ENCODE measurements at regions not wholly inside any gene's neighbourhood (a gene's known extent, or its start where the extent isn't known, plus 50 kb on each side); places are given as distances from the start of the nearest gene placed in this dataset.
"Not testable (repeated sequence)": the region's sequence is repeated elsewhere in the genome, so short reads cannot be mapped to it uniquely, and the experiment has no call there.

DNA sequence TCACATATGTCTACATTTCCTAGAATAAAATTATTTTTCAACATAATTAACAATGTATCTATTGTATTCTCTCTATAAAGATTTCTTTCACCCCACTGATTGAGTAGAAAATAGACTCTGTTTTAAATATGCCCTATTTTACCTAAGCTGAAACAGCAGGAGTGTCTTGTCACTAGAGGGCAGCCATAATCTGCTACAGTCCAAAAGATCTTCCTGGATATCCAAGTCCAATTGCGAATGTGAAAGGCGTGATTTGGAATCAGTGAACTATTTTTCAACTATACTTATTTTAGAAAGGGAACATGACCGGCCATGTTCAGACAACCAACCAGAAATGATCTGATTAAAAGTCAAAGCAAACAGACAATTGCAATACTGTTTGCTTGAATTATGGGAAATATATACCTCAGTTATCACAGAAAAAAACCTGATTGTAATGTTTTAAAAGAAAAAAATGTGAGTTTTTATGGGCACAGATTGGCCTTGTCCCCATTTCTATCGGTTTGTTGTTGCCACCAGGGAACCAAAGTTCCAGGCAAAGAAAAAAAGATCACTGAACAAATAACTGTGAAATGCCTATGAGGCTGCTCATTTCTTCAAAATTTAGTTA, 1211.0 kb upstream of the ADGRL4 start:
- DNase-seq = no peak

DNA sequence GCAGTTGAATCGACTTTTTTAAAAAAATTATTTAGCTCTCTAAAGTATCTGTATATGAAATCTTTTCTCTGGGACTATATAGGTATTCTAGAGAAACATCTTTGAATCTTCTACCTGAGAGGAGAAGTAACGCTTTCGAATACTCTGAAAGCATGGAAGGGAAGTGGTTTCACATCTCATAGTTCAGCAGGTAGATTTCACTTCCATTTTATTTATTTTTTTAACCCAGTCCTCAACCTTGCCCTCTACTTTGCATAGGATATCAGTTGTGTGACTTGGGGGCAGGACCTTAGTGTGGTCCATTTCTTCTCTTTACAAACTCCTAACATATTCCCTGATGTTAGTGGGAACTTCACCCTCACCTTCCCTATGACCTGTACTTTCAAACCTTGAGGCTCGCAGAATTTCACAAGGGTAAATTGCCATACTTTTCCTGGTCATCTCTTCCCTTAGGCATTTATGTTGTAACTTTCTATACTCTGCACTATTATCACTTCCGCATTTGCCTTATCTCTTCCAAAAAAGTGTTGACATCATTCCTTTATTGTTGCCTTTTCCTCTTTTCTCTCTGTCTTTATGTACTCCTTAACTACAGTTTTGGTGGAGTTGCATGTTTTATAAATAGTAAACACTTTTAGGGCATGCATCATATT, 1208.5 kb upstream of the ADGRL4 start:
- no peak for DNase-seq

DNA sequence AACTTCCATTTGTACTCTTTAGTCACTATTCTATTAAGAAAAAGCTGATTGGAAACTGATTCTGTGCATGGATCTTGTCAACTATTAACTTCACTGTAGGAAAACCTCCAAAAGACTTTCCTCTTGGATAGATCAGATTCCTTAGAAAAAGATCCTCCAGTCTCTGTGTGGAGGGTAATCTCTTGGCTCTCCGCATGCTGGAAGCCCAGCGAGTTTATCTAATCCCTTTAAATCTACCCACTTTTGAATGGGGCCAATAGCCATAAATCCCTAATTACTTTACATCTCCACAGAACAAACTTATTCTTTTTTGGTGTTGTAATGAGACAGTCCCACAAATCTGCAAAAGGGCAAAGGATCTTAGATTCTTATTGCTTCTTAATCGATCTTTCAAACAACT, 1206.4 kb upstream of the ADGRL4 start:
- DNase-seq = no peak

DNA sequence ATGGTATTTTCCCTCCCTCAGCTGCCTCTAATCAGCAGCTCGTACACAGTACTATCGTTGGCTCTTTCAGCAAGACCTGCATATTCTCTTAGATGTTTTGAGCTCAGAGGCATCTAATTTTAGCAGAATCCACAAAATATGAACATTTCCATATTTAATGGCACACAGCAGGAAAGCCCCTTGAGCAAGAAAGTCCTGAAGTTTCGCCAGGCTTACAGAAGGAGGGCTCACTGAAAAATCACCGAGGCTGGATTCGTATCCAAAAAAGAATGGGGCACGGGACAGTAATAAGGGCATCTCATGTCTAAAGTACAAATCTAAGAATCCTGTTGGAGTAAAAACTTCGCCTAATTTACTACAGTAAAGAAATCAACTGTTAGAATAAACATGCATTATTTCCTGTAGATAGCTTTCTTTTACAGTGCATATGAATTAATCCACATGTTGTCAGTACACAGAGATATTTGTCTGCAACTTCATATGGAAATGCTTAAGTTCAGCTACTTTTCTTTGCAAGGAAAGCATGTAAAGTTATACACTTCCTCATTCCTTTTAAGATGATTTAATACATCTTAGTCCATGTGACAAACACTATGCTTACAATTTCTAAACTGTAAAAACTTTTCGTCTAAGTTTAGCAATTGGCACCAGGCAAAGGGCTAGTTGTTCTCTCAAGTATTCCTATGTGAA, 1205.3 kb upstream of the ADGRL4 start:
- no peak for DNase-seq

DNA sequence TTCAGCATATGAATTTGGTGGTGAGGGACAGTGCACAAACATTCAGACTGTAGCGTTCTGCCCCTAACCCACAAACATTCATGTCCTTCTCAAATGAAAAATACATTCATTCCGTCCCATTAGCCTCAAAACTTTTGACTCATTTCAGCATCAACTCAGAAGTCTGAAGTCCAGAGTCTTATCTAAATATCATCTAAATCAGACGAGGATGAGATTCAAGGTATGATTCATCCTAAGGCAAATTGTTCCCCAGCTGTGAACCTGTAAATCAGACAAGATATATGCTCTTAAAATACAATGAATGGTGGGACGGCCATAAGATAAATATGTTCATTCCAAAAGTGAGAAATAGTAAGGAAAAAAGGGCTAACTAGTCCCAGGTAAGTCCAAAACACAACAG, 1195.6 kb upstream of the ADGRL4 start:
- DNase-seq = no peak

DNA sequence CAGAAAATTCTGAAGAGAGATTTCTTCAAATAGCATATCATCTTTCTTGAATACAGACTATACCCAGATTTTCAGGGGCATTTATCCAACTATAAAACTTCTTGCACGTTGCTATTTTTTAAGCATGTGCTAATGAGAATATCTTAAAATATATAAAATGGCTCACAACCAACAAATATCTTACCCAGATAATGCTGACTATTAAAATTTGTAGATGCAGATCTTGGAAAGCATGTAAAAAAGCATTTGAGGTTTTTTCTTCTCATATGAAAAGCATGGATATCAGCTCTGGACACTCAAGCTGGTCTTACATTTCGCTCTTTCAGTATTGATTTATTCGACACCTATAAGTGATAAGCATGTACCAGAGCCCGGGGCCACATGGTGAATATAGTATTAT, 1187.7 kb upstream of the ADGRL4 start:
- DNase-seq = no peak

DNA sequence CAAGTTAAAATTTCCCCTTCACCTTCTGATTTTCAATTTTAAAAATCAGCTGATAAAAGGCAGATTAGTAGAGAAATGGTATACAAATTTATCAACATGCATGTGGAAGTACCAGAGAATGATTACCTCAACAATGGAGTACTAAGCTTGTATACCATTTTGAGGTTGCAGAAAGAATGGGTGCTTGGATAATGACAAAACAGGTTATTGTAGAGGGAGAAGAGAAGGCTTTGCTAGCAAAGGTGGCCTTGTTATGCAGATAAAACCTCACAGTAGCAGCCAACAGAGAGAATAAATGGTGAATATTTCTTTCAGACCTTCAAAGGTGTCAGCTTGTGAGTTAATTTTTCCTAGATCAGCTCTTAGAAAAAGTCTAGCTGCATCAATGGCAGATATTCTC, 1174.9 kb upstream of the ADGRL4 start:
- DNase-seq = no peak

DNA sequence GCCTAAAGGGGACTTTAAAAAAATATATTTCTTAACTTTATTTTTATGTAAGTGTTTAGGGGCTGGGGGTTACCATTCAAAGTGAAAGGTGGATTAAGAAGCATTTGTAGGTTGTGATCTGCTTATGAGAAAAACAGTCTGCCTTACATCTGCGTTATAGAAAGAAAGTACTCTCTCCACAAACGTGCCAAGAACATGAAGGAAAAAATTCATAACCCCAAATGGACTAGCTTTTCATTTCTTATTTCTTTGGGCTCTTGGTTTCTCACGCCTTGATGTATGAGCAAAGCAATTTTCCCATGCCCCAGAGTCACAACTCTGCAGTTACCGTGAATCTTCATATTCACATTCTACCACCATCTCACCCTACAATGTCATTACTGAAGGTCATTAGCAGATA, 1165.1 kb upstream of the ADGRL4 start:
- no peak for DNase-seq

DNA sequence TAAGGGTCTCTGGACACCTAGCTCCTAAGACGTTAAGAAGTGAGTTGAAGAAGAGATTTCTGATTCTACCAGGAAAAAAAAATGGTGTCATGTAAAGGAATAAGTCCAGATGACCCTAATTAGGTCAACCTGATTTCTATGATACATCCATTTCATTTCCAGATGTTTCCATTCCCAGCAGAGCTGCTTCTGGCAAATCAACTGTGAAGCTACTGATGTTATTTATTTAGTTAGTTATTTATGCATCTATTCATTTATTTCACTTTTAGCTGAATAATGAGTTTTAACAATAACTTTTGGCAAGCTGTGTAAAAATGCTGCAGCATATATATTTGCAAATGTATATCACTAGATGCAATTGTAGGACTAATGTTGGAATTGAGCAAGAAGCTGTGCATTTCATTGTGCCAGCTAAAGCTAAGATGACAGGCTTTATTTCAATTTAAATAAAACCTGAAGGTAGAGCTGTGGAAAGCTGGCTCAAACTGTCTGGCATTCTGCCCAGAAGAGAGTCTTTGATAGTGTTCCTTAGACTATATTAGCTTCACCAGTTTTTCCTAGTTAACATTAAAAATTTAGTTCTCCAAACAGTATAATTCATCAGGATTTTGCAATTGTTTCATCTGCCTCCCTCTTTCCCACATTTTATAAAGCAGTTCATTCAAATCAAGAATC, 1164.4 kb upstream of the ADGRL4 start:
- no peak for DNase-seq

DNA sequence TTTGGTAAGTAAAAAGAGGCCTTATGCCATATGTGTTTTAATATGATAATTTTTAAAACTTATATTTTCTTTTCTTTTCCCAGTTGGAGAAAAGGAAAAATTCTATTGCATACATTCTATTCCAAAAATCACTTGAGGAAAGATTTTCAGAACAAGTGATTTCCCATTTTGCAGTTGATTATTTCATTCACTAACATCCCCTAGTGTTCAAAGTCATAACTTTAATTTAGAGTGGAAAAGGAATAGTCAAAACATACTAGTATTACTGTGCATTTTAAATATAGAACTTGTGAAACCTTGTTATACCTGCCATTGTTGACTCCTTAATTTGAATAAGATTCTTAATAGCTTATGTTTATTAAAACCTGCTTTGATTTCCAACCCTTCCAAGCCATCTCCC, 1157.6 kb upstream of the ADGRL4 start:
- DNase-seq = no peak

DNA sequence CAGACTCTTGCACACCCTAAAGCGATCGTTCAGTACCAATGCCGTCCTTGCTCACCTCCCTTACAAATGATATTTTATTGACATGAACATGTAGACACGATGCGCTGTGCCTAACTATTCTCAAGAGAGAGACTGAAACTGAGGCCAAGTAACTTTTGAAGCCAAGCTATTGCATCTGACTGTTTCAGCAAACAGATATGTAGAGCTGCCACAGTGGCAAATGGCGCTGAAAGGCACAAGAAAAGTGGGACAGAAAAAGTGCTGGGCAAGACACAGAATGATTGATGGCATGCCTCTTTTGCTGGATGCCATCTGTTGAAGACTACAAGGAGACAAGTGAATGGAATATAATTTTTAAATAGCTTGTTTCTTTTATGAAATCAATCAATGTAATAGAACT, 1157.2 kb upstream of the ADGRL4 start:
- no peak for DNase-seq

DNA sequence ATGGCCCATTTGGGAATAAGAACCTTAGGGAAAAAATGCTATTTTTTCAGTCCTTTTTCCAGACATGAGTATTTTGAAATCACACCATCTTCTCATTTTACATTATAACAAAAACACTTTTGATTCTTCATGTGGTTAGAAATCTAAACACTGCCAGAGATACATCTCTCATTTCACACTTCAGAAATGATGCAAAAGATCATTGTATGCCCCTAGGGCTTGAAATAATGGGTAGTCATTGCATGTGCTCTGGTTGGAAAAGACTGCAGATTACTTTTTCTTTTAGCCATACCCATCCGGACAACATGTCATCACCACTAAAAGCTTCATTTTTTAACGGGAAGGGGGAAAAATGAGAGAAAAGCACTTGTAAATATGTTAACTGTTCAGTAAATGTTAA, 1152.2 kb upstream of the ADGRL4 start:
- no peak for DNase-seq

DNA sequence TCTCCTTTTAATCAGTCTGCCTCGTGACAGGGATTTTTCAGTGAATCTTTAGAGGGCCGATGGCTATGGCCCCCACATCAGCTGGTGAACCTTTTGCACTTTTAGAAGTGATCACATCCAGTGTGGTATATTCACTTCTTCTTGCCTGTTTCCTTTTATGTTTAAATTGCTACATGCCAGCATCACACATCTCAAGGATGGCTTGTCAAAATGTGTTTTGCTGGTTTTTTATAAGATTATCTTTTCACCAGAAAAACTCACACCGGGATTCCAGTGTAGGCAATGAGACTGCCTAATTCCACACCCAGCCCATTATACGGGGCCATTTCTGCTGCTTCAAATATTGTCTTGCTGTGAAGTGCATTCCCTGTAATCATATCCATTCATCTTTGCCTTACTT, 1151.7 kb upstream of the ADGRL4 start:
- no peak for DNase-seq

DNA sequence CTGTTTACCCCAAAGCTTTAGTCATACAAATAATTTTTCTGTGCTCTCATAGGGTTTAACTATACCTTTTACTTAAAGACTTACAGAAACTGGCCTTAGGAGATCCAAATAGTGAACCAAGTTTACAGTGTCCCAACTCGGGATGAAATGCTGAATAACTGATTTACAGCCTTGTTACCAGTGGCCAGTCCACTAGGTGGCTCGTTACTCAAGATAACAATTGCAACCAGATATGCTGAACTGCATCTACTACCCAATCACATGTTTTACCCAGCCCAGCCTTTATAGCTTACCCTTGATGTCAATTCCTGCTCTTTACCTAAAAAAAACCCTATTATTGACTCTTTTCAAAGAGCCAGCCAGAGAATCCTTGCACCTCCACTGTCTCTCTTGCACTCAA, 1148.8 kb upstream of the ADGRL4 start:
- no peak for DNase-seq

DNA sequence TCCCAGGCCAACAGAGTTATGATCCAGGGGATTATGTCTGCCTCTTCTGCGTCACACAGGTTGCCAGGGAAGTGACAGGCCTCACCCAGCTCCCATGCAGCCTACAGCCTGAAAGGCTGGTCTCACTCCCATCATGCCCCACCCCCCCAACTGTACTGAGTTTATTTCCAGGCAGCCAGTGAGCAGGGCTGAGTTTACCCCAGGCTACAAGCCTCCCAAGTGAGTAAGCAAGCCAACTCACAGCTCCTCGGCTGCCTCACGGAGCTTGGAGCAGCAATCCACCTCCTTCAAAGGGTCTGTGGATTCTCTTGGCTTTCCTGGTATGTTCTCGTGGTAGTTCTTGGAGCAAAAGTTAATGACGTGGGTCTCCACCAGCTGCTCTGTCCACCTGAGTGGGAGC, 1147.6 kb upstream of the ADGRL4 start:
- DNase-seq = no peak

DNA sequence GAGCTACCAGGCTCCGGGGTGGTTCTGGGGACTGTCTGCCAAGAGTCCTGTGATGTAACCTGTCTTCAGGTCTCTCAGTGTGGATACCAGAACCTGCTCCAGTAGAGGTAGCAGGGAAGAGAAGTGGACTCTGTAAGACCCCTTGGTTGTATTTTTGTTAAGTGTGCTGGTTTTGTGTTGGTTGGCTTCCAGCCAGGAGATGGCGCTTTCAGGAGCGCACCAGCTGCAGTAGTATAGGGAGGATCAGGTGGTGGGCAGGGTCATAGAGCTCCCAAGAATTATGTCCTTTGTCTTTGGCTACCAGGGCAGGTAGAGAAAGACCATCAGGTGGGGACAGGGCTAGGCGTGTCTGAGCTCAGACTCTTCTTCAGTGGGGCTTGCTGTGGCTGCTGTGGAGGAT, 1147.2 kb upstream of the ADGRL4 start:
- no peak for DNase-seq

DNA sequence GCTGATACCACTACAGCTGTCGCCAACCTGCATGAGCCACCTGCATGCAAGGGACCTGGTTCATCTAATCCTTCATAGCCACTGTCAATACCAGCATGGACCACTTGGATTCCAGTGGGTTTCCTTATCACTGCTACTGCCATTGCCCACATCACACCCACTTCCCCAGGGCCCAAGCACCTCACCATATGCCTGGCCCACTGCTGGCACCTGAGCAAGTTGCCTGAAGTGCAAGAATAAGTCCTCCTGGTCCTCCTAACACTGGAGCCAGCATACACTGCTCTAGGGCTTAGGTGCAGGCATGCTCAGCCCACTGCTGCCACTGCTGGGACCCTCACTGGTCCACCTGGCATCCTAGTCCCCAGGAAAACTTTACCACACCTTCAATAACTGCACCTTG, 1136.8 kb upstream of the ADGRL4 start:
- DNase-seq = no peak

DNA sequence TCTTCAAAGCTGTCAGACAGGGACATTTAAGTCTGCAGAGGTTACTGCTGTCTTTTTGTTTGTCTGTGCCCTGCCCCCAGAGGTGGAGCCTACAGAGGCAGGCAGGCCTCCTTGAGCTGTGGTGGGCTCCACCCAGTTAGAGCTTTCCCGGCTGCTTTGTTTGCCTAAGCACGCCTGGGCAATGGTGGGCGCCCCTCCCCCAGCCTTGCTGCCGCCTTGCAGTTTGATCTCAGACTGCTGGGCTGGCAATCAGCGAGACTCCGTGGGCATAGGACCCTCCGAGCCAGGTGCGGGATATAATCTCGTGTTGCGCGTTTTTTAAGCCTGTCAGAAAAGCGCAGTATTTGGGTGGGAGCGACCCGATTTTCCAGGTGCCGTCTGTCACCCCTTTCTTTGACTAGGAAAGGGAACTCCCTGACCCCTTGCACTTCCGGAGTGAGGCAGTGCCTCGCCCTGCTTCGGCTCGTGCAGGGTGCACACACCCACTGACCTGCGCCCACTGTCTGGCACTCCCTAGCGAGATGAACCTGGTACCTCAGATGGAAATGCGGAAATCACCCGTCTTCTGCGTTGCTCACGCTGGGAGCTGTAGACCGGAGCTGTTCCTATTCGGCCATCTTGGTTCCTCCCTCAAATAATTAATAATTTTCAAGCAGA, 1131.5 kb upstream of the ADGRL4 start:
- DNase-seq = not testable (repeated sequence)

DNA sequence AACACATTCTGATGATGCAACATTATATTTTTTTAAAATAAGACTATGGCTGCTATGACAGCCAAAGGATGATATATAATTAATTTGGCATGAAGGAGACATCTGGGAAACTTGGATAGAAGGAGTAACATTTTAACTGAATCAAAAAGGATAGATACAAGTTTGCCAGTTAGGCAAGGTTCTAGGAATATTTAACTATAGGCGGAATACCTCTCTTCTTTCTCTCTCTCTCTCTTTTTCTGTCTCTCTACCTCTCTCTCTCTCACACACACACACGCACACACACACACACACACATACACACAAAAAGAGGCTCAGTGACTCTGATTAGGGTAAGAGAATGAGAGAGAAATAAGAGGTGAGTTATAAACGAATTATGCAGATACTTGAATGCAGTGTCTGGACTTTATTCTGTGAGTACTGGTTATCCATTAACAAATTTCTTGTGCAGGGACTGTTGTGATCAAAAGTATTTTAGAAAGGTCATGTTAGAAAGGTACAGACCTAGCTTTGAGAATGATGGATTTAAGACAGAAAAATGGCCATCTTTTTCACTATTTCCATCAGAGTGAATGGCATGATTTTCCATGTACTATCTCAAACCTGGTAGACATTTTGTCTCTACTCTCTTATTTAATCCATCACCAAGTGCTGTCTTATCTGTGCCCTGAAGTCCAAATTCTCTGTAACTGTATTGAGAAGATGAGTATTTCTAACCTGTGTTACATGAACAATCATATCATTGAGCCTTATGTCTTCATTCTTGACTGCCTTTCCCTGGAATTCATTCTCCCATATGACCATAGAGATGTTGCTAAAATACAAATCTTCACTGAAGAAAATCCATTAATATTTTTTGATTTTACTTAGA, 1106.9 kb upstream of the ADGRL4 start:
- no peak for DNase-seq

DNA sequence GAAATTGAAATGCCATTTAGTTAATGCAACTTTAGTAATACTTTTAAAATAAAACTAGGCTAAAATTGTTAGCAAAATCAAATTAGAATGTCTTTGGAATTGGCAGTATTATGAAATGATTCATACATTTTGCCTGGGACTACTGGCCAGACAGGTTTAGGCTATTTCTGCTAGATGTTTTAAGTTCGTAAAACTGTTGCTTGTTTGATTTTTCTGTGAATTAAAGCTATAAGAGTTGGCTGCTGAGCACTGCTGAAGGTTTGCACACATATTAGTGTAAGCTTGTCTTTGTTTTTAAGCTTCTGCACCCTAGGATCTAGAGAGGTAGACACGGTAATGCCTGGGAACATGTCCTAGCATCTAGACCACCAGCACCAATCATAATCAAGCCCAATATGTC, 1094.6 kb upstream of the ADGRL4 start:
- DNase-seq = no peak

DNA sequence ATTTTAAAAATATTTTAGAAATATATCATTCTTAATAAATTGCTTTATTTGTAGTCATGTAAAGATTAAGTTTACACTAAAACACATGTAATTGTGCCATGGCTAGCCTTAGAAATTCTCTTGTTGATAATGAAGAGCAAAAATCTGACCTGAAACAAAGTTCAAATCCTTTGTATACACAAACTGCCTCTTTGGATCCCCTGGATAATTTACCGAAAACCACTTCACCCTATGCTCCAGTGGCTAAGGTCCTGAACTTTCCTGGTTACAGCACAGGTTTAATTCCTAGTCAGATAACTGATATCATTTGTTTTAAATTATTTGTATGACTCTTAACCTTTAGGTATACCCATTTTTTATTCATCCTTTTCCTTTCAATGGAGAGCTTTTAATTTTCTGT, 1093.2 kb upstream of the ADGRL4 start:
- no peak for DNase-seq

DNA sequence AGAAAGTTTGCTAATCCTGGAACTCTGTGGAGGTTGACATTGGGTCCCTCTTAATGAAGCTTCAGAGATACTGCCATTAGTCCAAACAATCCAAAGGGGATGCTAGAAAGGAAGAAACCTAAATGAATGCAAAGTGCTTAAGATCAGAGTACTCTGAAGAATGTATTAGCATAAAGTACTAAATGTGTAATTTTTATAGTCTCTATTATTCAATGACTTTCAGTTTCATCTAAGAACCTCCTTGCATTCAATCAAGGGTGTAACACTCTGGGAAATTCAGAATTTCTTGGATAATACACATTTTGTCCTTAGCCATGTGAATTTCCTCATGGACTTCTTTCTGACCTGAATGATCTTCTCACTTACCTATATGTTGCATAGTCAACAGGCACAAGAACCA, 1078.5 kb upstream of the ADGRL4 start:
- no peak for DNase-seq

DNA sequence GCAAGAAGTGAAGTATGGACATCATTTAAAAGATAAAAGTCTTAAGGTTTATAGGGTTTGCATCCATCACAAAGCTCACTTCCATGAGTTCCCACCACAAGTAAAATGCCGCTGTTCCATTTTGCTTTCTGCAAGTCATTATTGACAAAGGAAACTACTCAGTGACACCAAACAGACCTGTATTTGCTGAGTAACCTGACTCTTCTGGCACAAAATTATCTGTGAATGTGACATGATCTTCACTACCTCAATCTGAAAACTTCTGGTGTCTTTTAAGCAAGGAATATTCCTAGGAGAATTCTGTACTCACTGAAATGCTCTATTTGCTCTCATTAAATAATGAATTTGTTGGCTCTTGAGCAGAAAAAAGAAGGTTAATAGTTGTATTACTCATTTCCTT, 1077.4 kb upstream of the ADGRL4 start:
- DNase-seq = no peak
